Retinal pigment epithelial cell (primary cell): ENCODE measurements at regions not wholly inside any gene's neighbourhood (a gene's known extent, or its start where the extent isn't known, plus 50 kb on each side); places are given as distances from the start of the nearest gene placed in this dataset.

Experiments used
- DNase-seq: peaks from one replicate; pipeline ENCODE4 v3.0.0-alpha.2; 2010; ENCODE audit warnings: low read depth
- H3K4me3 ChIP-seq: 2 replicates; pipeline ENCODE4 v1.5.1; 2011; ENCODE audit warnings: mild to moderate bottlenecking, low read length, control low read depth, moderate library complexity
- TF ChIP-seq, protein P1 (sequence below): conservative IDR thresholded peaks from 2 replicates; pipeline ENCODE4 v1.5.1; 2011; ENCODE audit warnings: low read depth, low read length, control low read depth, inconsistent platforms

DNA sequence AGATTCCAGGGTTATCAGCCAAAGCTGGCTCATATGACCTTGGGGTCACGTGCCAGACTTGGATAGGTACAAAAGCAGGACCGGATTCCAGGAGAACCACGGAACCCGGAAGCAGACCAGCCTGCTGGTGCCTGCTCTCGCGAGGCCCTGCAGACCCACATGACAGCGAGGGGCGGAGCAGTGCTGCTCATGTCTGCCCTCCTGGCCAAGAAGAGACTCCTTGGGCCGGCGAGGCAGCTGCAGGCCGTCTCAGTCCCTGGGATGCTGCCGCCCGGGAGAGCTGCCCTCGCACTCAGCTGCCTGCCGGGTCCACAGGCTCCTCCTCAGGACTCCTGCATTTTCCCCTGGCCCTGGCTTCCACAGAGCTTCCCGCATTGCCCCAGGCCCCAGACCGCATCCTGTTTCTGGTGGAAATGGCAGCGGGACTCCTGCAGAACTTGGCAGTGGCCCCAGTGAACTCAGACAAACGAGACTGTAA lies 739.5 kb downstream of the SOCS6 start:
- H3K4me3 ChIP-seq, result no peak overlapping the region
- TF ChIP-seq, protein P1, sequence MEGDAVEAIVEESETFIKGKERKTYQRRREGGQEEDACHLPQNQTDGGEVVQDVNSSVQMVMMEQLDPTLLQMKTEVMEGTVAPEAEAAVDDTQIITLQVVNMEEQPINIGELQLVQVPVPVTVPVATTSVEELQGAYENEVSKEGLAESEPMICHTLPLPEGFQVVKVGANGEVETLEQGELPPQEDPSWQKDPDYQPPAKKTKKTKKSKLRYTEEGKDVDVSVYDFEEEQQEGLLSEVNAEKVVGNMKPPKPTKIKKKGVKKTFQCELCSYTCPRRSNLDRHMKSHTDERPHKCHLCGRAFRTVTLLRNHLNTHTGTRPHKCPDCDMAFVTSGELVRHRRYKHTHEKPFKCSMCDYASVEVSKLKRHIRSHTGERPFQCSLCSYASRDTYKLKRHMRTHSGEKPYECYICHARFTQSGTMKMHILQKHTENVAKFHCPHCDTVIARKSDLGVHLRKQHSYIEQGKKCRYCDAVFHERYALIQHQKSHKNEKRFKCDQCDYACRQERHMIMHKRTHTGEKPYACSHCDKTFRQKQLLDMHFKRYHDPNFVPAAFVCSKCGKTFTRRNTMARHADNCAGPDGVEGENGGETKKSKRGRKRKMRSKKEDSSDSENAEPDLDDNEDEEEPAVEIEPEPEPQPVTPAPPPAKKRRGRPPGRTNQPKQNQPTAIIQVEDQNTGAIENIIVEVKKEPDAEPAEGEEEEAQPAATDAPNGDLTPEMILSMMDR, result no peak
- no peak for DNase-seq

DNA sequence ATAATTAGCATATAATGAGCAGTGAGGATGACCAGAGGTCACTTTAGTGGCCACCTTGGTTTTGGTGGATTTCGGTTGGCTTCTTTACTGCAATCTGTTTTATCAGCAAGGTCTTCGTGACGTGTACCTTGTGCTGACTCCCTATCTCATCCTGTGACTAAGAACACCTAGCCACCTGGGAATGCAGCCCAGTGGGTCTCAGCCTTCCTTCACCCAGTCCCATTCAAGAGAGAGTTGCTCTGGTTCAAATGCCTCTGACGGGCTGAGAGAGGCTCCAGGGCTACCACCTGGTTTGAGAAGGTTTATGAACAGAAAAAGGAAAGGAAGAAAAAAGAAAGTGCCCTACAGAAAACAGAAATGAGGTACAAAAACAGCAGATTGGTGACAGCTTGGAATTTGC lies 738.7 kb downstream of the SOCS6 start:
- DNase-seq, result no peak
- H3K4me3 ChIP-seq, result no peak overlapping the region
- TF ChIP-seq, protein P1, result no peak

DNA sequence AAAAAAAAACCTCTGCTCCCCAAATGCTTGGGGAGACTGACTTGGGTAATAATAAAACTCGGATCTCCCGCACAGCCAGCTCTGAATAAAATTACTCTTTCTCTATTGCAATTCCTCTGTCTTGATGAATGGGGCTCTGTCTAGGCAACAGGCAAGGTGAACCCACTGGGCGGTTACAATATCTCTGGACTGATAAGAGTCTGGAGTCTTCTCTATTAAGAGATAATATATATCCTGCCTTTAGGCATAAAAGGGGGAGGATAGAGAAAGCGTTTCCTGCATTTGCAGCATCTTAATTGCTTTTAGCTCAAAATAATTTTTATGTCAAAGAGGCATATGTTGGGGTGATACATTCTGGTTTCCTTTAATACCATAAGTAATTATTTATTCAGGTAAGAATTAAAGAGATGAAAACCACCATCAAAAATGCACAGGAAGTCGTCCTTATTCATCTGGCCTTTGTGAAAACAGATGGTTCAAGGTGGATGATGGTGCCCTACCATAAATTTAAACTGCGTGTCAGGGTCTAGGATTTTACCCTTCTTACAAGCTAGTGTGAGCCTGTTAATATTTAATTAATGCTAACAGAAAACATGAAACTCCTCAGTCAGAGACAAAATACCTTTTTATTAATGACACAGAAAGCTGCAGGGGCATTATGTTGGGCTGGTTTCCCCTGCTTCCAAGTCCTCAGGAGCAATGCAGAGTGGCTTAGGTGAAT lies 736.8 kb downstream of the SOCS6 start:
- TF ChIP-seq, protein P1, result no peak
- no peak overlapping the region for H3K4me3 ChIP-seq
- no peak for DNase-seq

DNA sequence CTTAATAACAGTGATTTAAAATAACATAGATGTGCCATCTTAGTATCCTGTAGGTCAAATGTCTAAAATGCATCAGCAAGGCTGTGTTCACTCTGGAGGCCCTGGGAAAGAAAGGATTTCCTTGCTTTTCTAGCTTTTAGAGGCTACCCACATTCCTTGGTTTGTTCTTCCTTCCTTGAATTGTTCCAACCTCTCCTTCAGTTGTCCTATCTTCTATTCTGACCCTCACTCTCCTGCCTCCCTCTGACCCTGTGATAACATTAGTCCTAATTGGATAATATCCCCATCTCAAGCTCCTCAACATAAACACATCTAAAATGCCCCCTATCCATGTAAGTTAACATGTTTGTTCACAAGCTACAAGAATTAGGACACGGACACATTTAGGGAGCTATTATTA lies 733.5 kb downstream of the SOCS6 start:
- H3K4me3 ChIP-seq, result no peak overlapping the region
- DNase-seq, result no peak
- TF ChIP-seq, protein P1, result no peak

DNA sequence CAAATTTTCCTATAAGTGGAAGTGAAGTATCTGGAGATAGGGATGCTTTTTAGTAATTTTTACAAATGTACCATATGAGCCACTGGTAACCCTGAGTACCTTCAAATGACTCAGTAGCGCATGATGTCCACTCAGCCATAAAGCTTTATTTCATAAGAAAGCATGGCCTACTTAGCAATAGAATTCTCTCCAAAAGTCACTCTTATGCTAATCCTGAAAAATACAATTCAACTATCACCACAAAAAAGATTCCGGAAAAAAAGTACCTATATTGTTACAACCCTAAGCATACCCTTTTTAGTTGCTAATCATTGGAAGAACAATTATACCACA lies 732.2 kb downstream of the SOCS6 start:
- H3K4me3 ChIP-seq, result no peak overlapping the region
- TF ChIP-seq, protein P1, result no peak
- no peak for DNase-seq

DNA sequence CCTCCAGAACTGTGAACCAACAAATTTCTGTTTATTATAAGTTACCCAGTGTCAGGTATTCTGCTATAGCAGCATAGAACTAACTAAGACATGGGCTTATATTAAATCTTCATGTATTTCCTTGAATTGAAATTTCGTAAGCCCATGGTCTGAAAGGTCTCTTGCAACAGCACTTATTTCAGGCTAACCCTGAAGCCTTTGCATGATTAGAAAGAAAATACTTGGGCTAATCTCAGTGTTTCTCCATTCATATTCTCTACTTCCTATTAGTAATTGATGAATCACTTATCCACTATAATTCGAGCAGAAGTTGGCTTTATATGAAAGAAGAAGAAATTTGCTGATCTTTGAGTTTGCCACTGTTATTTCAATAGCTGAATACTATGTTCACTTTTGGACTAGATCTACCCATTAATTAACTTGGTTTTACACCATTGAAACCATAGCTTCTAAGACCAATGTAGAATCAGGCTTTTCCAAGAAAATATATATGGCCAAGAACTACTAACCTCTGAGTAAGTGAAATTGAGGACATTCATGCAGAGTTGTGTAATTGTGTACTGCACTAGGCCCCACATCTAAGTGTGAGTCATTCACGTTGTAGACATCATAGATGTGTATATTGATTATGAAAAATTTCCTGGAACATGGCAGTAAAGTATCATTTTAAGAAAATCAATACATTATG lies 731.6 kb downstream of the SOCS6 start:
- H3K4me3 ChIP-seq, result no peak overlapping the region
- no peak for DNase-seq
- TF ChIP-seq, protein P1, result no peak

DNA sequence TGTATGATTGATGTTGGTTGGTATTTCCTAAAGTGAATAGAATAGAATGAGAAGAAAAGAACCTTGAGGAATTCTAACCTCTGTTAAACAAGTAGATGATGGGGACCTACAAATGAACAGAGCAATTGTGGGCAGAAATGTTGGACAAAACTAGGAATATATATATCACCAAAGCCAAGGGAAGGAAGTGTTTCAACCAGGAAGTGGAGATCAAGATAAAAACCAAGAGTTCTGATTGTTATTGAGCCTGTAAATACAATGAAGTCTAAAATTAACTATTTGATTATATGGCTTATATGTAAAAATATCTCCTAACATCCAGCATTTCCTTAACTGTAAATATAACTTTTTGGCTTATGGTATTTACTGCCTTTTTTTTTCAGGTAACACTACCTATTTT lies 730.0 kb downstream of the SOCS6 start:
- no peak for DNase-seq
- TF ChIP-seq, protein P1, result no peak
- H3K4me3 ChIP-seq, result no peak overlapping the region
